RKO (cell line): ENCODE measurements at regions not wholly inside any gene's neighbourhood (a gene's known extent, or its start where the extent isn't known, plus 50 kb on each side); places are given as distances from the start of the nearest gene placed in this dataset.

Experiments used
- DNase-seq: peaks from one replicate; pipeline ENCODE4 v3.0.0-alpha.2; 2016; ENCODE audit warnings: low spot score

DNA sequence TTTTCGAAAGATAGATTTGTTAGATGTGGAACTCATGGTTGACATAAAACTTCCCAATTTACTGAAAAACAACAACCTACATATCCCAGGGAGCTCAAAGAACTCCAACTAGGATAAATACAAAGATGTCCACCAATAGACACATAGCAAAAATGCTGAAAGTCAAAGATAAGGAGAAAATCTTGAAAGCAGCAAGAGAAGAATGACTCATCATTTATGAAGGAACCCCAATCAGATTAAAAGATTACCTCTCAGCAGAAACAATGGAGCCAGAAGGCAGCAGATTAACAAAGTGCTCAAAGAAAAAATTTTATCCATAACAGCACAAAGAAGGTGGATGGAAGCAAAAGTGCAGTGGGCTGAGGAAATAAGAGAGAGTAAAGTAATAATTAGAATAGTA, 908.6 kb downstream of the SORCS3 start:
- no peak for DNase-seq

GRCh38 chr10:105545101-105545500, 904.0 kb downstream of the SORCS3 start:
- DNase-seq: no peak

DNA sequence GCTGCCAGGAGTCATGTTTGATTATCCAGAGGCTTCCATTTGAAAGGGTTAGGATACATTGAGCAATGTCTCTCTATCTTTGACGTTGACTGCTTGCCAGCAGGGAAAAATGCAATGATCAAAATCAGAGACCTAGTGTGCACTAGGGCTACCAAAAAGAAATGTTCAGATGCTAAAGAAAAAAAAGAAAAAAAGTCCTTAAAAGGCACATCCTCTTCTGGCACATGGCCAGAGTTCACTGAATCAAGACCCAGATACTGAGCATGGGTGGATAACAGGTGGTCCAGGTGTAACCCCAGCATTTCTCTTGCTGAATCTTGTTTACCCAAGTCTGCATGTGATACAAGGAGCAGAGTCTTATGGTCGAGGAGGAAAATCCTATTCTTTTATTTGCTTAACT, 899.3 kb downstream of the SORCS3 start:
- no peak for DNase-seq

- DNase-seq: no peak
Observed at GRCh38 chr10:105538874-105539273, 897.8 kb downstream of the SORCS3 start.

DNA sequence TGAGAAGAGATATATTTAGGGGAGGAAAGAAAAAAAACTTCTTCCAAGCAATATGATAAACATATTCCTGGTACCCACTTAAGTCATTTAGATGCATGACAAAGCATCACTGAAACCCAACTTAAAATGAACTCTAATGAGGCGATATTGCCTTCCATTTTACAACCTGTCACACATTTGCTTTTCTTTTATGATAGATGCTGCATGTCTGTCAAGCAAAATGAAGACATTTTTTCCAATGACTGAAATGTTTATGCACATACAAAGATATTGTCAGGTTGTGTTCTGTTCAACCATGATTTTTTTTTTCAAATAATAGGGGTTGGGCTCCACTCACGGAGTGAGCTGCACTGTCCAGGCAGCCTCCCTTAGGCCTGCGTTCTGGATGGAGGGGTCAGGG, 894.4 kb downstream of the SORCS3 start:
- no peak for DNase-seq

DNA sequence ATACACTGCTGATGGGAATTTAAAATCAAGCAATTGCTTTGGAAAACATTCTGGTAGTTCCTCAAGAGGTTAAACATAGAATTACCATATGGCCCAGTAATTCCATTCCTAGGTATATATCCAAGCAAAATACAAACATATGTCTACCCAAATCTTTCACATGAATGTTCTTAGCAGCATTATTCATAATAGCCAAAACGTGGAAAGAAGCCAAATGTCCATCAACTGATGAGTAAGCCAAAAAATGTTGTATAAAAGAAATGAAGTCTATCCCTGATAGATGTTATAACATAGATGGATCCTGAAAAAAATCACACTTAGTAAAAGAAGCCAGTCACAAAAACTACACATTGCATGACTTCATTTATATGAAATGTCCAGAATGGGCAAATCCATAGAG, 893.0 kb downstream of the SORCS3 start:
- DNase-seq: no peak

DNA sequence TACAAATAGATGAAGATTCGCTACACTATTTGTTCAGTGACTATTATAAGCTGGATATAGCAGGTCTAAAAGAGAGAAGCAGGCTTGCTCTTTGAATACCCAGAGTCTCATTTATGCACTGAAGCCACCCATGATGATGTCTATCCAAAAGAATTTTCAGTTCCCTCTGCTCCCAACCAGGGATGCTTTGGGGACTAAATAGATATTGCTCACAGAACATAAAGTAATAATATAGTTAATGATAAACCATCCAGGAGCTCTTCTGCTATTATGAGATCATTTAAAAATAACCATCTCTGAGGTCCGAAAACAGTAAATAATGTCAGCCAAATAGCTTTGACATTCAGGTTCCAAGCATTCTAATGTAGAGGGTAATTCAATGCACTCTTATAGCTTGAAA, 875.4 kb downstream of the SORCS3 start:
- DNase-seq: no peak

DNA sequence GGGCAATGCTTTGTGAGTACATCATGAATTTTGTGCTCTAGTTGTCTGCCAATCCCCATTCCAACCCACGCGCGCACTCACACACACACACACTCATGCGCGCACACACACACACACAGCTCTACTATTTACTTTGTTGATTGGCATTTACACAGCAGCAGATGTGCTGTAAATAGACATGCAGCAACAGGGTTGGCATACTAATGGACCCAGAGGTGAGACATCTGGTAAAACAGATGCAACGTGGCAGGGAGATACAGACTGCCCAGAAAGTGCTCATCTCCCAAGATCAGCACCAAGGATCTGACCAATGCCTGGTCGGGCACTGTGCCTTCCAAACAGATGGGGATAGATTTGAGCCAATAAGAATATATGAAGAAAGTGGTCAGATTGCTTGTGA, 873.0 kb downstream of the SORCS3 start:
- no peak for DNase-seq

GRCh38 chr10:105509517-105509916, 868.4 kb downstream of the SORCS3 start:
- peak; percentile 22 for DNase-seq

DNA sequence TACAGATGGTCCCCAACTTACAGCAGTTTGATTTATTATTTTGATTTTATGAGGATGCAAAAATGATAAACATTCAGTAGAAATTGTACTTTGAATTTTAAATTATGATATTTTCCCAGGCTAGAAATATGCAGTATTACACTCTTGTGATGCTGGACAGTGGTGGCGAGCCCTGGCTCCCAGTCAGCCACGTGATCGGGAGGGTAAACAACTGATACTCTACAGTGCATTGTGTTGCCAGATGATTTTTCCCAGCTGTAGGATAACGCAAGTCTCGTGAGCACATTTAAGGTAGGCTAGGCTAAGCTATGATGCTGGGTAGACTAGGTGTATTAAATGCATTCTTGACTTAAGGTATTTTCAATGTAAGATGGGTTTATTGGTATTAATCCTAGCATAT, 865.2 kb downstream of the SORCS3 start:
- no peak for DNase-seq

GRCh38 chr10:105503714-105504113, 862.6 kb downstream of the SORCS3 start:
- no peak for DNase-seq

DNA sequence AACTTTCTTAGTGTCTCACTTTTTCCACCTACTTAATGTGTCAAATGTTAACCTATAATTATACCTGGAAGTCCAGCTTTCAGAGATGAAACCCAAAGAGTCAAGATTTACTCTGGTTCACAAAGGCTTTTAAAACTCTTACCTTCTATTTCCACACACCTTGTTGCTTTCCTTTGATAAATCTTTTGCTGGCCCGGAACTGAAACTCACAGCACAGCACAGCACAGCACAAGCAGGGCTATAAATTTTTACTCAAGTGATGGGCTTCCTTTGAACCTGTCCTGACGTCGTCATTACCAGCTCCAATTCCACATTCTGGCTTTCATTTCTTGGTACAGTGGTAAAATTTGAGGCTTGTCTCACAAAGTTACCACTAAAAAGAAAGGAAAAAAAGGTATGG, 861.0 kb downstream of the SORCS3 start:
- no peak for DNase-seq

DNA sequence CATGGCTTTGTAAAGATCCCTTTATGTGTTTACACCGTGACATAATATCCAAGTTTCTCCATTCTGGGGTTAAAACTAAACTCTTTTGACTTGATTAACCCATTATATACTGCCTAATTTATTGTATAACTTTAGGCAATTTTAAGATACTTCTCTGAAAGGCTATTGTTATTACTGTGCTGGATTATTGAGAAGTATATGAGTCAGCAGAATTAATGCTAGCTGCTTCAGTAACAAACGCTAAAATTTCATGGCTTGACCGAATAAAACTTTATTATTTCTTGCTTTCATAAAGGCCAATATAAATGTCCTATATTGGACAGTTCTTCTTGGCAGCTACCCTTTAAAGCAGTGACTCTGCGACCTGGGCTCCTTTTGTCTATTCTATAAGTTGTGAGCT, 853.9 kb downstream of the SORCS3 start:
- no peak for DNase-seq

GRCh38 chr10:105494303-105494702, 853.2 kb downstream of the SORCS3 start:
- DNase-seq: no peak

GRCh38 chr10:105473170-105473569, 832.1 kb downstream of the SORCS3 start:
- DNase-seq: no peak

DNA sequence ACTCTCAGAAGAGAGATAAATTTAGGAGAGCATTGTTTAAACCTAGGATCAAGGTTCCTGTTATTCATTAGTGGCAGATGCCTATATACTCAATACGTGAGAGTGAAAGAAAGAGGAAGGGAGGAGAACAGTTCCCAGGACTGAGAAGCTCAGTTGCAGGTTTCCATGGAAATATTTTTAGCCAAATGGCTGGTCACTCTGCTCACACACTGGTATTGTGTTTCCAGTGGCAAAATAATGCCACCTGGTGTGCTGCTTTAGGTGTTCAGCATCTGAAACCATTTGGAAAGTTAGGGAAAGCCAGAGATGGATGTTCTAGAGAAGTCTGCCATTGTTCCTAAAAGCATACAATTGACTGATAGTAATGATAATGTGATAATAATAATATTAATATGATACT, 827.7 kb downstream of the SORCS3 start:
- no peak for DNase-seq

GRCh38 chr10:105466521-105466920, 825.4 kb downstream of the SORCS3 start:
- no peak for DNase-seq

DNA sequence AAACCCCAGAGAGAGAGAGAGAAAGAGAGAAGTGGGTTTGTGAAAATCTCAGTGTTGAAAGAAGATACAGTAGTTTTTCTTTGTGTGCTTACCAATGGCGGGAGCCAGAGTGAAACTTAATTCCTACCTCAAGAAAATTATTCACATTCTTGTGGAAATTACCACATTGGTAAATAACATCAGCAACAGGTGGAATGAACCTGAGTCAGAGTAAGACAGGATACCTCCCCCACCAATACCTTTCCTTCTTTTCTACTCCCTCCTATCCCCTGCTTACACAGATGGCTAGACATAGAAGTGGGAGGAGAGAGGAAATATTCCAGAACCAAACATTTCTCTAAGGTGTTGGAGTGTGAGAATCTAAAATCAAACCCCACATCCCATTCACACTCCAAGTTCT, 793.9 kb downstream of the SORCS3 start:
- no peak for DNase-seq

DNA sequence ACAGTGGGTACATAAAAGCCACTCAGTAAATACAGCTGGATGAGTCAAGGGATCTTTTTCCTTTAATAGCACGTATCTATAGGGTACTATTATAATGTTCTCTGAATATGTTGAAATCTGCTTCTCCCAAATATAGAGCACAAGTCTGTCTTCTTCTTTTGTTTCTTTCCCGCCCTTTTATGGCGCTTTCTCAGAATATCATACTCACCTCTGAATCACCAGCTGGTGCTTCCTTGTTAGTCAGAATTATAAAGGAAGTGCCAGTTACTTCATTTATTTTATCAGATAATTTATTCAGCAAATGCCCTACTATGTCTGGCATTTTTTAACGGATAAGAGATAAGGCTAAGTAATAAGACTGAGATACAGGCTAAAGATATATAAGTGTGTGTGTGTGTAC, 772.9 kb downstream of the SORCS3 start:
- DNase-seq: peak; percentile 14

DNA sequence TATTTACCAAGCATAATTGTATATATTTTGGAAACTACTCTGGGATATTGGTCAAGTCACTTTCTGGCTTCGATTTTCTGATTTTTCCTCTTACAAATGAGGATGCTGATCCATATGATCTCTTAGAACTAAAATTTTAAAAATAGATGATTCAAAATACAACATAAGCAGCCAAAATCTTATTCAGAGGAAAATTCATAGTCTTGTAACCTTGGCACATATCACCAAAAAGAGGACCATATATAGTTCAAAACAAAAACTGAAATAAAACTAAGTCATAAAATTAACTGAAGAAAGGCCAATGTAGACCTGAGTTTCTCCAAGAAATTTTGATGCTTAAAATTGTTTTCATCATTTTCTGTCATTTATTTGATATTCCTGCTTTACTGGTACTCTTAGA, 768.3 kb downstream of the SORCS3 start:
- DNase-seq: no peak

- DNase-seq: no peak
Observed at GRCh38 chr10:105406488-105406887, 765.4 kb downstream of the SORCS3 start.

DNA sequence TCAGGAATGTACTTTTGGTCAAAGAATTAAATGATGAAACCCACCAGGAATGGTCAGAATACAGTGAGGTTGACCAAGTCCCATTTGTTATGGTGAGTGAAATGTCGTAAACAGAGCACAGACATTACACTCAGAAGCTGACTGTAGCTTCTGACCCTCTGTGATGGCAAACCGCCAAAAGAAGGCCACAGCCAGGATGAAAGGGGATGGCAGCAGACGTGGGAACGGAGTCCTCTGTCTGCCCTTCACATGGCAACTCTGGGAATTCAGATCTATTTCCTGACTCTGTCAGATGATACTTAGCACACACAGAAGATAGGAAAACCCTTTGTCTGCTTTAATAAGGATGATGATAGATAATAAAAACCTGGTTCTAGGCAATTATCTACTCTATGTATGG, 757.1 kb downstream of the SORCS3 start:
- DNase-seq: no peak

GRCh38 chr10:105391670-105392351, 750.7 kb downstream of the SORCS3 start:
- DNase-seq: no peak

DNA sequence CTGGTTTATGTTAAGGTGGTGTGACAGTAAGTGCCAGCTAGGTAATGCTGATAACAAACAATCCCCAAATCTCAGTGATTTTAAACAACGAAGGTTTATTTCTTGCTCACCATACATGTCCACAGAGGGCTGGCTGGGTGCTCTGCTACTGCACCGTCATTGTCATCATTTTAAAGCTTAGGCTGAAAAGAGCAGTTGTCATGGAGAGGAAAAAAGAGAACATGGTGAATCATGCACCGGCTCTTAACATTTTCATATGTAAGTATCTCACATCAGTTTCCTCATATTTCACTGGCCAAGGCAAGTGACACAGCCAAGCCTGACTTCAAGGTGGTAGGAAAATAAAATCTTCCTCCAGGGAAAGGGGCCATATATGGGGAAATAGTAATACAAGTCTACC, 746.9 kb downstream of the SORCS3 start:
- DNase-seq: no peak

GRCh38 chr10:105383978-105384377, 742.9 kb downstream of the SORCS3 start:
- DNase-seq: no peak
